ENCODE measurements at regions not wholly inside any gene's neighbourhood (a gene's known extent, or its start where the extent isn't known, plus 50 kb on each side); places are given as distances from the start of the nearest gene placed in this dataset.

DNA sequence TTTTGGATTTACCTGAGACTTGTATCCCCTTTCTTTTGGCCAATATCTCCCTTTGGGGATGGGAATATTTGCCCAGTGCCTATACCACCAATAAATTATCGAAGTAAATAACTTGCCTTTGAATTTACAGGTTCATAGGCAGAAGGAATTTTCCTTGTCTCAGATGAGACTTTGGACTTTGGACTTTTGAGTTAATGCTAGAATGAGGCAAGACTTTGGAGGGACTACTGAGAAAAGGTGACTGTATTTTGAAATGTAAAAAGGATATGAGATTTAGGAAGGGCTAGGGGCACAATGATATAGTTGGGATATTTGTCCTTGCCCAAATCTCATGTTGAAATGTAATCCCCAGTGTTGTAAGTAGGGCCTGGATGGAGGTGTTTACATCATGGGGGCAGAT lies 384.5 kb upstream of the GHITM start:
- Histone ChIP-seq H3K36me3 (ENCODE audit: low read length) (no peaks in the 10 kb centered on the region), H3K9ac (ENCODE audit: low read length) (no peak overlapping the region), H3K27me3 (ENCODE audit: low read length) (no peaks in the 10 kb centered on the region), H3K79me2 (ENCODE audit: insufficient read depth, low read length) (no peaks in the 10 kb centered on the region), H3K4me2 (ENCODE audit: low read depth, low read length, poor library complexity, severe bottlenecking) (no peak overlapping the region), H3K9me3 (ENCODE audit: insufficient read depth, low read length) (peaks cover 10% of the 10 kb centered on the region; the same call in 1 of the 2 replicates), H3K9me2 (replicated peaks; ENCODE audit: insufficient read depth, low read length) (no peaks in the 10 kb centered on the region), H4K20me1 (ENCODE audit: low read depth, low read length) (no peaks in the 10 kb centered on the region), H2AFZ (ENCODE audit: low read depth, low read length, severe bottlenecking) (no peak overlapping the region), H3K27ac (ENCODE audit: low read depth, low read length) (no peak overlapping the region), H3K4me3 (ENCODE audit: insufficient read depth, low read length, poor library complexity, severe bottlenecking) (no peak overlapping the region), H3F3A (ENCODE audit: insufficient read depth) (no peaks in the 10 kb centered on the region)
- no peak for TF ChIP-seq EZH2phosphoT487 (conservative IDR thresholded peaks at IDR 0.05; ENCODE audit: low read length)
- TF ChIP-seq, protein P1, sequence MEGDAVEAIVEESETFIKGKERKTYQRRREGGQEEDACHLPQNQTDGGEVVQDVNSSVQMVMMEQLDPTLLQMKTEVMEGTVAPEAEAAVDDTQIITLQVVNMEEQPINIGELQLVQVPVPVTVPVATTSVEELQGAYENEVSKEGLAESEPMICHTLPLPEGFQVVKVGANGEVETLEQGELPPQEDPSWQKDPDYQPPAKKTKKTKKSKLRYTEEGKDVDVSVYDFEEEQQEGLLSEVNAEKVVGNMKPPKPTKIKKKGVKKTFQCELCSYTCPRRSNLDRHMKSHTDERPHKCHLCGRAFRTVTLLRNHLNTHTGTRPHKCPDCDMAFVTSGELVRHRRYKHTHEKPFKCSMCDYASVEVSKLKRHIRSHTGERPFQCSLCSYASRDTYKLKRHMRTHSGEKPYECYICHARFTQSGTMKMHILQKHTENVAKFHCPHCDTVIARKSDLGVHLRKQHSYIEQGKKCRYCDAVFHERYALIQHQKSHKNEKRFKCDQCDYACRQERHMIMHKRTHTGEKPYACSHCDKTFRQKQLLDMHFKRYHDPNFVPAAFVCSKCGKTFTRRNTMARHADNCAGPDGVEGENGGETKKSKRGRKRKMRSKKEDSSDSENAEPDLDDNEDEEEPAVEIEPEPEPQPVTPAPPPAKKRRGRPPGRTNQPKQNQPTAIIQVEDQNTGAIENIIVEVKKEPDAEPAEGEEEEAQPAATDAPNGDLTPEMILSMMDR (IDR thresholded peaks at IDR 0.05; ENCODE audit: insufficient read depth, low read length, poor library complexity, severe bottlenecking): no peak

DNA sequence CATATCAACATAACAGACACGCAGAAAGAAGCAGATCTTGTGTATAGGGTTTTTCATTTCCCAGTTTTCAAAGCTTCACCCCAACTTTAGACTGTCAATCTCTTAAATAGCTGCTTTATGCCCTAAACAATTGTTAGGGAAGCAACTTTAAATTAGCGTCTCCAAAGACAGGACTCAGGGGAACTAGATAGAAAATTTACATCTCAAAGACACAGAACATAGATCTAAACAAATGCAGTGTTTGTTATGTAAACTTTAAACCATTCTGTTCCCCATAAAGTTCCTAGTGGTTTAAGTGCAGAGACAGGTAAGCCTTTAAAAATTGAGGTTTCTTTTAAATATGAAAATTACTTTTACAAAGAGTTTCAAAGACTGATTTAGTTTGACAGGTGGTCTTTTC lies 379.2 kb upstream of the GHITM start:
- no peak overlapping the region for H3K4me2 ChIP-seq (ENCODE audit: low read depth, low read length, poor library complexity, severe bottlenecking)
- no peaks in the 10 kb centered on the region; the same call in 1 of the 2 replicates for H3K9me2 ChIP-seq (replicated peaks; ENCODE audit: insufficient read depth, low read length)
- no peaks in the 10 kb centered on the region for H3K79me2 ChIP-seq (ENCODE audit: insufficient read depth, low read length)
- TF ChIP-seq, protein P1 (IDR thresholded peaks at IDR 0.05; ENCODE audit: insufficient read depth, low read length, poor library complexity, severe bottlenecking): no peak
- no peak for TF ChIP-seq EZH2phosphoT487 (conservative IDR thresholded peaks at IDR 0.05; ENCODE audit: low read length)
- H2AFZ ChIP-seq (ENCODE audit: low read depth, low read length, severe bottlenecking): no peak overlapping the region
- no peaks in the 10 kb centered on the region for H3K36me3 ChIP-seq (ENCODE audit: low read length)
- H3K27me3 ChIP-seq (ENCODE audit: low read length): no peaks in the 10 kb centered on the region
- no peak overlapping the region for H3K27ac ChIP-seq (ENCODE audit: low read depth, low read length)
- no peak overlapping the region for H3K9ac ChIP-seq (ENCODE audit: low read length)
- H3K4me3 ChIP-seq (ENCODE audit: insufficient read depth, low read length, poor library complexity, severe bottlenecking): no peak overlapping the region
- no peaks in the 10 kb centered on the region for H4K20me1 ChIP-seq (ENCODE audit: low read depth, low read length)
- no peaks in the 10 kb centered on the region for H3K9me3 ChIP-seq (ENCODE audit: insufficient read depth, low read length)
- H3F3A ChIP-seq (ENCODE audit: insufficient read depth): no peaks in the 10 kb centered on the region

DNA sequence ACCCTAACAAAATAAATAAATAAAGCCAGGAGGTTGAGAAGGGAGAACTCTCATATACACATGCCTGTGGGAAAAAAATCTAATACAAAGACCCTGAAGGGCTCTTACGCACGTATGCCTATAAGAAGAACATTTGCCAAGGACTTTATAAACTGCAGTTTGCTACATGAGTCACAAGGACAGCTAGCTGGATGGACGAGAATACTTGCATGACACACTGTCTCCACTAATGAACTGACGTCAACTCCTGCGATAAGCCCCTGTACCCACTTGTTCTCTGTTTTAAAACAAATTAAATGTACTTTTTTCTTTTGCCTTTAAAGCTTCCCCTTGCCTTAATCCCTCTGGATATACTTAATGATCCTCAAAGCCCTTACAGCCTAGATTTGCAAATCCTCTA lies 374.6 kb upstream of the GHITM start:
- Histone ChIP-seq H3K27me3 (ENCODE audit: low read length) (no peaks in the 10 kb centered on the region), H3F3A (ENCODE audit: insufficient read depth) (no peaks in the 10 kb centered on the region), H2AFZ (ENCODE audit: low read depth, low read length, severe bottlenecking) (no peak overlapping the region), H3K27ac (ENCODE audit: low read depth, low read length) (no peak overlapping the region), H3K9me2 (replicated peaks; ENCODE audit: insufficient read depth, low read length) (no peaks in the 10 kb centered on the region; the same call in 1 of the 2 replicates), H3K9ac (ENCODE audit: low read length) (no peak overlapping the region), H3K79me2 (ENCODE audit: insufficient read depth, low read length) (no peaks in the 10 kb centered on the region), H3K36me3 (ENCODE audit: low read length) (no peaks in the 10 kb centered on the region), H3K9me3 (ENCODE audit: insufficient read depth, low read length) (no peaks in the 10 kb centered on the region), H4K20me1 (ENCODE audit: low read depth, low read length) (no peaks in the 10 kb centered on the region), H3K4me3 (ENCODE audit: insufficient read depth, low read length, poor library complexity, severe bottlenecking) (no peak overlapping the region), H3K4me2 (ENCODE audit: low read depth, low read length, poor library complexity, severe bottlenecking) (no peak overlapping the region)
- TF ChIP-seq EZH2phosphoT487 (conservative IDR thresholded peaks at IDR 0.05; ENCODE audit: low read length): no peak
- TF ChIP-seq, protein P1 (IDR thresholded peaks at IDR 0.05; ENCODE audit: insufficient read depth, low read length, poor library complexity, severe bottlenecking): no peak

All from SU-DHL-6 (cell line).